ENCODE measurements at regions not wholly inside any gene's neighbourhood (a gene's known extent, or its start where the extent isn't known, plus 50 kb on each side); places are given as distances from the start of the nearest gene placed in this dataset.

GRCh38 chr9:23073136-23073535, 626.5 kb downstream of the DMRTA1 start:
- TF ChIP-seq POLR2AphosphoS5 (IDR thresholded peaks at IDR 0.05) (no peak), CTCF (IDR thresholded peaks at IDR 0.05) (no peak), POLR2A (IDR thresholded peaks at IDR 0.05; ENCODE audit: low read depth) (no peak)

All from esophagus muscularis mucosa (tissue), 3 donors.